HG03575 (cell line): ENCODE measurements at regions not wholly inside any gene's neighbourhood (a gene's known extent, or its start where the extent isn't known, plus 50 kb on each side); places are given as distances from the start of the nearest gene placed in this dataset.

Source experiments
- ATAC-seq: cut with Tn5 transposase; IDR thresholded peaks from one replicate; pipeline ENCODE4 v1.9.1; 2021; ENCODE audit not compliant: unreplicated experiment, insufficient number of reproducible peaks, low FRiP score; ENCODE audit errors: extremely low read depth

- no peak for ATAC-seq
Measured at GRCh38 chr7:117971556-117972244, 98.5 kb upstream of the CTTNBP2 start.

- ATAC-seq = no peak
Measured at GRCh38 chr7:117972606-117973005, 99.4 kb upstream of the CTTNBP2 start.

- no peak for ATAC-seq
Measured at GRCh38 chr7:117973975-117974374, 100.7 kb upstream of the CTTNBP2 start.

GRCh38 chr7:117974891-117975290 lies 101.7 kb upstream of the CTTNBP2 start:
- no peak for ATAC-seq

- no peak for ATAC-seq
Measured at GRCh38 chr7:117975476-117975875, 102.2 kb upstream of the CTTNBP2 start.

GRCh38 chr7:117979954-117980497 lies 106.8 kb upstream of the CTTNBP2 start:
- ATAC-seq = no peak

- no peak for ATAC-seq
Measured at GRCh38 chr7:117982071-117983055, 109.1 kb upstream of the CTTNBP2 start.

GRCh38 chr7:117986645-117987269 lies 113.5 kb upstream of the CTTNBP2 start:
- no peak for ATAC-seq

GRCh38 chr7:117990834-117991233 lies 117.6 kb upstream of the CTTNBP2 start:
- ATAC-seq = no peak

GRCh38 chr7:117992635-117993376 lies 119.6 kb upstream of the CTTNBP2 start:
- ATAC-seq = no peak

- ATAC-seq = no peak
Measured at GRCh38 chr7:117993377-117994003, 120.2 kb upstream of the CTTNBP2 start.

- ATAC-seq = no peak
Measured at GRCh38 chr7:117995850-117996650, 122.8 kb upstream of the CTTNBP2 start.

GRCh38 chr7:117997862-117998825 lies 124.9 kb upstream of the CTTNBP2 start:
- ATAC-seq = no peak

GRCh38 chr7:118000480-118001202 lies 127.4 kb upstream of the CTTNBP2 start:
- ATAC-seq = no peak

GRCh38 chr7:118003476-118003875 lies 130.2 kb upstream of the CTTNBP2 start:
- no peak for ATAC-seq

GRCh38 chr7:118005026-118005425 lies 131.8 kb upstream of the CTTNBP2 start:
- no peak for ATAC-seq
